ENCODE measurements at regions not wholly inside any gene's neighbourhood (a gene's known extent, or its start where the extent isn't known, plus 50 kb on each side); places are given as distances from the start of the nearest gene placed in this dataset.

GRCh38 chr5:74272831-74273451 lies 367.6 kb downstream of the ENC1 start:
- peaks cover 0 to 16% (median 5%) of the 10 kb centered on the region in 5 donors for H3K4me1 ChIP-seq (ENCODE audit: control insufficient read depth in 5 of 5, insufficient read depth in 5 of 5, low read length in 5 of 5)
- no peaks in the 10 kb centered on the region for H3K27me3 ChIP-seq (ENCODE audit: control insufficient read depth in 5 of 5, insufficient read depth in 4 of 5, low read length in 5 of 5)
- H3K9me3 ChIP-seq (ENCODE audit: control insufficient read depth in 5 of 5, low read length in 5 of 5) = no peaks in the 10 kb centered on the region
- H3K9ac ChIP-seq (ENCODE audit: low read length in 5 of 5) = no peak overlapping the region
- H3K27ac ChIP-seq (ENCODE audit: low read depth, low read length) = no peak overlapping the region
- no peak overlapping the region for H3K4me3 ChIP-seq (ENCODE audit: low read depth in 1 of 5, low read length in 5 of 5)
- H3K36me3 ChIP-seq (ENCODE audit: control insufficient read depth in 5 of 5, insufficient read depth in 5 of 5, low read length in 5 of 5) = no peaks in the 10 kb centered on the region

- Histone ChIP-seq H3K4me1 (ENCODE audit: control insufficient read depth in 5 of 5, insufficient read depth in 5 of 5, low read length in 5 of 5) (peaks cover 0 to 16% (median 5%) of the 10 kb centered on the region in 5 donors), H3K9ac (ENCODE audit: low read length in 5 of 5) (no peak overlapping the region), H3K4me3 (ENCODE audit: low read depth in 1 of 5, low read length in 5 of 5) (no peak overlapping the region), H3K36me3 (ENCODE audit: control insufficient read depth in 5 of 5, insufficient read depth in 5 of 5, low read length in 5 of 5) (no peaks in the 10 kb centered on the region), H3K9me3 (ENCODE audit: control insufficient read depth in 5 of 5, low read length in 5 of 5) (no peaks in the 10 kb centered on the region), H3K27me3 (ENCODE audit: control insufficient read depth in 5 of 5, insufficient read depth in 4 of 5, low read length in 5 of 5) (no peaks in the 10 kb centered on the region), H3K27ac (ENCODE audit: low read depth, low read length) (no peak overlapping the region)
Measured at GRCh38 chr5:74272024-74272775, 368.3 kb downstream of the ENC1 start.

- no peak overlapping the region for H3K27ac ChIP-seq (ENCODE audit: low read depth, low read length)
- H3K4me3 ChIP-seq (ENCODE audit: low read depth in 1 of 5, low read length in 5 of 5) = no peak overlapping the region
- H3K4me1 ChIP-seq (ENCODE audit: control insufficient read depth in 5 of 5, insufficient read depth in 5 of 5, low read length in 5 of 5) = no peaks in the 10 kb centered on the region
- H3K27me3 ChIP-seq (ENCODE audit: control insufficient read depth in 5 of 5, insufficient read depth in 4 of 5, low read length in 5 of 5) = no peaks in the 10 kb centered on the region
- H3K9me3 ChIP-seq (ENCODE audit: control insufficient read depth in 5 of 5, low read length in 5 of 5) = no peaks in the 10 kb centered on the region
- no peak overlapping the region for H3K9ac ChIP-seq (ENCODE audit: low read length in 5 of 5)
- H3K36me3 ChIP-seq (ENCODE audit: control insufficient read depth in 5 of 5, insufficient read depth in 5 of 5, low read length in 5 of 5) = no peaks in the 10 kb centered on the region
Measured at GRCh38 chr5:74268297-74268696, 372.2 kb downstream of the ENC1 start.

DNA sequence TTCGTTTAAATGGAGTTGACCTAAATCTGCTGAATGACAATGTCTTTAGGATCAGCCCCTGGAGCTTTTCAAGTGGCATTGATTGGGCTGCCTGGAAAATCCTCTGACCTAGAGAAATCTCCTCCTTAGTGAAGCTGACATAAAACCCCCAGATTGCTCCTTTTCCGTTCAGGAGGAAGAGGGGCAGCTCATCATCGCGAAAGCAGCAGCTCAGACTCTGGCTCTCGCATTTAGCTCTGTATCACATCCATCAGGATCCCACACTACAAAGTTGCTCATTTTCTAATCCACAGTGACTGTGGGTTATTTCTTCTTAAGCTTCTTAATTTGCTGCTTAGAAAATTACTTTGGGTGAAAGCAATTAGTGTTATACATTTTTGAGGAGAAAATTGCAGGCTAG lies 373.7 kb downstream of the ENC1 start:
- no peaks in the 10 kb centered on the region for H3K27me3 ChIP-seq (ENCODE audit: control insufficient read depth in 5 of 5, insufficient read depth in 4 of 5, low read length in 5 of 5)
- H3K9ac ChIP-seq (ENCODE audit: low read length in 5 of 5) = no peak overlapping the region
- peaks cover 0 to 3% (median 3%) of the 10 kb centered on the region in 5 donors for H3K4me1 ChIP-seq (ENCODE audit: control insufficient read depth in 5 of 5, insufficient read depth in 5 of 5, low read length in 5 of 5)
- no peaks in the 10 kb centered on the region for H3K9me3 ChIP-seq (ENCODE audit: control insufficient read depth in 5 of 5, low read length in 5 of 5)
- no peak overlapping the region for H3K27ac ChIP-seq (ENCODE audit: low read depth, low read length)
- H3K36me3 ChIP-seq (ENCODE audit: control insufficient read depth in 5 of 5, insufficient read depth in 5 of 5, low read length in 5 of 5) = no peaks in the 10 kb centered on the region
- no peak overlapping the region for H3K4me3 ChIP-seq (ENCODE audit: low read depth in 1 of 5, low read length in 5 of 5)

DNA sequence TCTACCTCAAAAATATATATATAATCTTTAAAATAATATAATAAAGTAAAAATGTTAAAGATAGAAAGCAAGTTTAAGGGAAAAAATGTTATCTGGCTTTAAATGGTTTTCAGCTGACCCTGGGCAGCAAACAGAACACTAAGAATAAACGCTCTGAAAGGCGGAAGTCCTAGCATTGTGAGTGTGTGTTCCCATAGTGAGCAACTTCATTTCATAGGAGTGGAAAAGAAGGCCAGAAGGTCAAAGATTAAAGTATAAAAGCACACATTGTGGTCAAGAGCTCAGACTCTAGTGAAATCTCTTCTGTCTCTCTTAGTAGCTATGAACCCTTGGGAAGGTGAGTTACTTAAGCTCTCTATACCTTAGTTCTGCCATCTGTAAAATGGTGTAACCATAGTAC lies 374.4 kb downstream of the ENC1 start:
- peaks cover 0 to 4% (median 4%) of the 10 kb centered on the region in 5 donors for H3K4me1 ChIP-seq (ENCODE audit: control insufficient read depth in 5 of 5, insufficient read depth in 5 of 5, low read length in 5 of 5)
- no peak overlapping the region for H3K27ac ChIP-seq (ENCODE audit: low read depth, low read length)
- H3K27me3 ChIP-seq (ENCODE audit: control insufficient read depth in 5 of 5, insufficient read depth in 4 of 5, low read length in 5 of 5) = no peaks in the 10 kb centered on the region
- H3K9me3 ChIP-seq (ENCODE audit: control insufficient read depth in 5 of 5, low read length in 5 of 5) = no peaks in the 10 kb centered on the region
- H3K4me3 ChIP-seq (ENCODE audit: low read depth in 1 of 5, low read length in 5 of 5) = no peak overlapping the region
- H3K9ac ChIP-seq (ENCODE audit: low read length in 5 of 5) = no peak overlapping the region
- no peaks in the 10 kb centered on the region for H3K36me3 ChIP-seq (ENCODE audit: control insufficient read depth in 5 of 5, insufficient read depth in 5 of 5, low read length in 5 of 5)

DNA sequence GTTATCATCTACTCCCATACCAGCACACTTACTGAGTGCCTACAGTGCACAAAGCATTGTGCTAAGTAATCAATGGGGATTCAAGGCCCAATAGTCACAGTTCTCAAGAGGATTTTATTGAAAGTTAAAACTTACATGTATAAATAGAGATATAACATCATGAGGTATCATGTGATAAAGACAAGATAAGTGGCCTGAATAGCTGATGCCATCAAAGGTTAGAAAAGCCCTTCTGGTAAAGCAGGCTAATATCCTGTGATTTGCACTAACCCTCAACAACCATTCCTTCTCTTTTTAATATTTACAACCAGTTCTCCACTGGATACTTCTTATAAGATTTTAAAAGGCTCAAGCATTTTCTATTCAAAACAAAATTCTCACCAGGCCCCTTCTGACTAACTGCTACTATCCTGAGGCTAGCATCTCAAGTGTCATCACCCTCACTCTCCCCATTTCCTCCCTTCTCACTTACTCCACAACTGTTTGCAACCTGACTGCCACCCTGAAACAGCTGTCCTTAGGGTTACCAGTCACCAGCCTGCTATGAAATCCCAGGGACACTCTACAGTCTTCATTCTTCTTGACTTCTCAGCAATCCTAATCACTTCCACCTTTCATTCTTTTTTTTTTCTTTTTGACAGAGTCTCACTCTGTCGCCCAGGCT lies 377.9 kb downstream of the ENC1 start:
- no peaks in the 10 kb centered on the region for H3K36me3 ChIP-seq (ENCODE audit: control insufficient read depth in 5 of 5, insufficient read depth in 5 of 5, low read length in 5 of 5)
- no peaks in the 10 kb centered on the region for H3K27me3 ChIP-seq (ENCODE audit: control insufficient read depth in 5 of 5, insufficient read depth in 4 of 5, low read length in 5 of 5)

GRCh38 chr5:74261866-74262265 lies 378.7 kb downstream of the ENC1 start:
- Histone ChIP-seq H3K4me3 (ENCODE audit: low read depth in 1 of 5, low read length in 5 of 5) (no peak overlapping the region), H3K4me1 (ENCODE audit: control insufficient read depth in 5 of 5, insufficient read depth in 5 of 5, low read length in 5 of 5) (peaks cover 0 to 27% (median 20%) of the 10 kb centered on the region in 5 donors), H3K9ac (ENCODE audit: low read length in 5 of 5) (no peak overlapping the region), H3K27me3 (ENCODE audit: control insufficient read depth in 5 of 5, insufficient read depth in 4 of 5, low read length in 5 of 5) (no peaks in the 10 kb centered on the region), H3K27ac (ENCODE audit: low read depth, low read length) (no peak overlapping the region), H3K9me3 (ENCODE audit: control insufficient read depth in 5 of 5, low read length in 5 of 5) (no peaks in the 10 kb centered on the region), H3K36me3 (ENCODE audit: control insufficient read depth in 5 of 5, insufficient read depth in 5 of 5, low read length in 5 of 5) (no peaks in the 10 kb centered on the region)

More for the DNA sequence above, 377.9 kb downstream of the ENC1 start:
- H3K4me3 ChIP-seq (ENCODE audit: low read depth in 1 of 5, low read length in 5 of 5) = no peak overlapping the region
- peaks cover 0 to 19% (median 11%) of the 10 kb centered on the region in 5 donors for H3K4me1 ChIP-seq (ENCODE audit: control insufficient read depth in 5 of 5, insufficient read depth in 5 of 5, low read length in 5 of 5)
- H3K9ac ChIP-seq (ENCODE audit: low read length in 5 of 5) = no peak overlapping the region
- H3K9me3 ChIP-seq (ENCODE audit: control insufficient read depth in 5 of 5, low read length in 5 of 5) = no peaks in the 10 kb centered on the region
- H3K27ac ChIP-seq (ENCODE audit: low read depth, low read length) = no peak overlapping the region

GRCh38 chr5:74261421-74261820 lies 379.1 kb downstream of the ENC1 start:
- H3K4me1 ChIP-seq (ENCODE audit: control insufficient read depth in 5 of 5, insufficient read depth in 5 of 5, low read length in 5 of 5) = peaks cover 0 to 30% (median 22%) of the 10 kb centered on the region in 5 donors
- H3K9me3 ChIP-seq (ENCODE audit: control insufficient read depth in 5 of 5, low read length in 5 of 5) = no peaks in the 10 kb centered on the region
- no peaks in the 10 kb centered on the region for H3K27me3 ChIP-seq (ENCODE audit: control insufficient read depth in 5 of 5, insufficient read depth in 4 of 5, low read length in 5 of 5)
- H3K4me3 ChIP-seq (ENCODE audit: low read depth in 1 of 5, low read length in 5 of 5) = no peak overlapping the region
- H3K36me3 ChIP-seq (ENCODE audit: control insufficient read depth in 5 of 5, insufficient read depth in 5 of 5, low read length in 5 of 5) = no peaks in the 10 kb centered on the region
- H3K9ac ChIP-seq (ENCODE audit: low read length in 5 of 5) = no peak overlapping the region
- no peak overlapping the region for H3K27ac ChIP-seq (ENCODE audit: low read depth, low read length)

DNA sequence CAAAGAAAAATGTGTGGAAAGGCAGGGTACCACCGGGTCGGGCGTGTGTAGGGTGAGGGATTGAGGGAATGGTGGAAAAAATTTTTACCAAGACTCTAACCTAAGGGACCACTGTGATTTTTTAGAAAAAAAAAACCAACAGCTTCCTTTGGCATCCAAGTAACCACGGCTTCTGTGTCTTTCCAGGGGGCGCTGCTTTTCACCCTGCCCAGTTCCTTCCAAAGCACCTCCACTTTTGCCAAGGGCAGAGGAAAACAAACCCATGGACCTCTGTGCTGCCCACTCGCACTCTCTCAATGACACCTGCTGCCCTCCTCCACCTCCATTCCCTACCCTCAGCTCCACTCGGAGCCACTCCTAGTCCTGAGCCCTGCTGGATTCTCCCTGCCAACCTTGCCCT lies 381.0 kb downstream of the ENC1 start:
- no peaks in the 10 kb centered on the region for H3K36me3 ChIP-seq (ENCODE audit: control insufficient read depth in 5 of 5, insufficient read depth in 5 of 5, low read length in 5 of 5)
- no peak overlapping the region for H3K27ac ChIP-seq (ENCODE audit: low read depth, low read length)
- no peak overlapping the region for H3K9ac ChIP-seq (ENCODE audit: low read length in 5 of 5)
- H3K9me3 ChIP-seq (ENCODE audit: control insufficient read depth in 5 of 5, low read length in 5 of 5) = no peaks in the 10 kb centered on the region
- no peak overlapping the region for H3K4me3 ChIP-seq (ENCODE audit: low read depth in 1 of 5, low read length in 5 of 5)
- peaks cover 0 to 30% (median 22%) of the 10 kb centered on the region in 5 donors for H3K4me1 ChIP-seq (ENCODE audit: control insufficient read depth in 5 of 5, insufficient read depth in 5 of 5, low read length in 5 of 5)
- no peaks in the 10 kb centered on the region for H3K27me3 ChIP-seq (ENCODE audit: control insufficient read depth in 5 of 5, insufficient read depth in 4 of 5, low read length in 5 of 5)

DNA sequence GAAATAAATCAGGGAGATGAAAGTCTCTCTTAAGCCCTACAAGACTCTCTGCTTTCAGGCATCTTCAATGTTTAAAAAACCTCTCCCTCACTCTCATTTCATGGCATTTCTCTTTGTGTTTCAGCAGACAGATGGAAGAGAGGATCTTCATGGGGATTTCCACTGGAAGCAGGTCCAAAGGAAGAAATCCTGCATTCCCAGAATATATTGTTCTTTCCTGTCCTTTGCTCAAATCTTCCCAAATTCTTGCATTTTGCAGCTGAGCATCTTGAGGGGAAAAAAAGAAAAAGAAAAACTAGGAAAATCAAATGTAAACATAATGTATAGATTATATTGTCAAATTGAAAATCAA lies 382.2 kb downstream of the ENC1 start:
- Histone ChIP-seq H3K27me3 (ENCODE audit: control insufficient read depth in 5 of 5, insufficient read depth in 4 of 5, low read length in 5 of 5) (no peaks in the 10 kb centered on the region), H3K27ac (ENCODE audit: low read depth, low read length) (no peak overlapping the region), H3K36me3 (ENCODE audit: control insufficient read depth in 5 of 5, insufficient read depth in 5 of 5, low read length in 5 of 5) (no peaks in the 10 kb centered on the region), H3K4me3 (ENCODE audit: low read depth in 1 of 5, low read length in 5 of 5) (no peak overlapping the region), H3K4me1 (ENCODE audit: control insufficient read depth in 5 of 5, insufficient read depth in 5 of 5, low read length in 5 of 5) (peaks cover 0 to 30% (median 22%) of the 10 kb centered on the region in 5 donors), H3K9ac (ENCODE audit: low read length in 5 of 5) (no peak overlapping the region), H3K9me3 (ENCODE audit: control insufficient read depth in 5 of 5, low read length in 5 of 5) (no peaks in the 10 kb centered on the region)

All from subcutaneous abdominal adipose tissue (tissue), 5 donors.